ENCODE measurements at regions not wholly inside any gene's neighbourhood (a gene's known extent, or its start where the extent isn't known, plus 50 kb on each side); places are given as distances from the start of the nearest gene placed in this dataset.

DNA sequence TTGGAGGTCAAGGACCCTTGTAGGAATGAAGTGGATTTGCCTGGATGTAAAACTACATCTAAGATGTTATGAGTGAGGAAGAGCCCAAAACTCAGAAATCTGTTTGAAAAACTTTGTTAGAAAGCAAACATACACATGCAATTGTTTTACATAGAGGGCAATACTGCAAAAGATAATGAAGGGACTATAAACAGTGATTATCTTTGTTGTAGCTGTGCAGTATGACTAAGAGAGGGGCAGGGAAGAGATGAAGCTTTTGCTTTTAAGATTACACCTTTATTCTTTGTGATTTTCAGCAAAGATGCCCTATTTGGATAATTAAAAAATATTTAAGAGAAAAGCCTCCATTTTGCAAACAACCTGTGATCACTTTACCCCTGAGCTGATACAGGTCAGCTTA is 839.9 kb upstream of the RBFOX1 start:
- no peak for DNase-seq (ENCODE audit: low spot score in 2 of 2, unreplicated experiment in 2 of 2)
- Mint-ChIP-seq H3K36me3 (no peaks in the 10 kb centered on the region), H3K4me3 (no peak overlapping the region), H3K9me3 (no peaks in the 10 kb centered on the region), H3K27ac (no peak overlapping the region), H3K27me3 (ENCODE audit: low read depth) (no peaks in the 10 kb centered on the region), H3K4me1 (no peaks in the 10 kb centered on the region)
- TF ChIP-seq CTCF (IDR thresholded peaks at IDR 0.05; ENCODE audit: unreplicated experiment): no peak

GRCh38 chr16:6484935-6485334 is 847.7 kb upstream of the RBFOX1 start:
- peaks cover 42% of the 10 kb centered on the region for H3K27me3 Mint-ChIP-seq (ENCODE audit: low read depth)
- no peak overlapping the region for H3K27ac Mint-ChIP-seq
- TF ChIP-seq CTCF (IDR thresholded peaks at IDR 0.05; ENCODE audit: unreplicated experiment): no peak
- no peak overlapping the region for H3K4me3 Mint-ChIP-seq
- DNase-seq (ENCODE audit: low spot score in 2 of 2, unreplicated experiment in 2 of 2): no peak
- H3K4me1 Mint-ChIP-seq: no peaks in the 10 kb centered on the region
- H3K36me3 Mint-ChIP-seq: no peaks in the 10 kb centered on the region
- no peaks in the 10 kb centered on the region for H3K9me3 Mint-ChIP-seq

- TF ChIP-seq CTCF (IDR thresholded peaks at IDR 0.05; ENCODE audit: unreplicated experiment): no peak
- Mint-ChIP-seq H3K4me1 (no peaks in the 10 kb centered on the region), H3K27ac (no peak overlapping the region), H3K4me3 (no peak overlapping the region), H3K36me3 (no peaks in the 10 kb centered on the region), H3K27me3 (ENCODE audit: low read depth) (peaks cover 42% of the 10 kb centered on the region), H3K9me3 (no peaks in the 10 kb centered on the region)
- no peak for DNase-seq (ENCODE audit: low spot score in 2 of 2, unreplicated experiment in 2 of 2)
Measured at GRCh38 chr16:6484081-6484480, 848.6 kb upstream of the RBFOX1 start.

DNA sequence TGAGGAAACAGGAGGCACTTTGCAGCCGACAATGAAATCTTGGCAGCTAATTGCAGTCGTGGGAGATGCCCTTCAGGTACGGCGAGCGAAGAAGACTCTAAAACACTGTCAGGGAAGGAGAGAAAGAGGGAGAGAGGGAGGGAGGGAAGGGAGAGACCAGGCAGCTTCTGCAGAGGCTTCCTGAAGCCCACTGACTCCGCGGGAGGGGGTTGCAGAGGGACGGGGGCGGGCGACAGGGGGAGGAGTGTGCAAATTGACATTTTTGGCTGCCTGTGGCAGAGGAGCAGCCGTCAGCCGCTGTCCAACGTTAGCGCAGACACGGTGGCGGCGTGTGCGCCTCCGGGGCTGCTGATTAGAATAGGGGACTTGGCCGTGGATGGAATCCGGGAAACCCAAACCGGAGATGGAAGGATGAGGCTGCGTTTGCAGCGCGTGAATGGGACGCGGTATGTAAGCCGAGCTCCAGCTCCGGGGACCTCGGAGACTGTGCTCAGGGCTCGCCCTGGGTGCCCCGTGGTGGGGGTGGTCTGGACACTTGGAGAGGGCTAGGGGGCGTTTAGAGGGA is 849.1 kb upstream of the RBFOX1 start:
- Mint-ChIP-seq H3K4me3 (no peak overlapping the region), H3K4me1 (no peaks in the 10 kb centered on the region), H3K9me3 (no peaks in the 10 kb centered on the region), H3K36me3 (no peaks in the 10 kb centered on the region), H3K27ac (no peak overlapping the region), H3K27me3 (ENCODE audit: low read depth) (peaks cover 42% of the 10 kb centered on the region)
- TF ChIP-seq CTCF (IDR thresholded peaks at IDR 0.05; ENCODE audit: unreplicated experiment): no peak
- DNase-seq (ENCODE audit: low spot score in 2 of 2, unreplicated experiment in 2 of 2): no peak

GRCh38 chr16:6482696-6483468 is 849.8 kb upstream of the RBFOX1 start:
- Mint-ChIP-seq H3K4me1 (no peaks in the 10 kb centered on the region), H3K9me3 (peaks cover under 1% of the 10 kb centered on the region), H3K36me3 (no peaks in the 10 kb centered on the region), H3K27ac (no peak overlapping the region), H3K27me3 (ENCODE audit: low read depth) (peaks cover 42% of the 10 kb centered on the region), H3K4me3 (no peak overlapping the region)
- no peak for DNase-seq (ENCODE audit: low spot score in 2 of 2, unreplicated experiment in 2 of 2)
- no peak for TF ChIP-seq CTCF (IDR thresholded peaks at IDR 0.05; ENCODE audit: unreplicated experiment)
